H9 (cell line): ENCODE measurements at regions not wholly inside any gene's neighbourhood (a gene's known extent, or its start where the extent isn't known, plus 50 kb on each side); places are given as distances from the start of the nearest gene placed in this dataset.

ENCODE experiments used
- DNase-seq: peaks from one replicate; pipeline ENCODE4 v3.0.0-alpha.2; 2017
- H2AFZ ChIP-seq: one replicate; pipeline ENCODE4 v1.6.1; 2013; ENCODE audit warnings: mild to moderate bottlenecking, low read length, control low read depth, moderate library complexity
- H2AK5ac ChIP-seq: 2 replicates; pipeline ENCODE4 v1.6.1; 2013; ENCODE audit warnings: low read length, control low read depth, mixed read lengths; ENCODE audit not compliant: insufficient read length
- H2BK120ac ChIP-seq: one replicate; pipeline ENCODE4 v1.6.1; 2013; ENCODE audit warnings: low read depth, mild to moderate bottlenecking, low read length, control low read depth, inconsistent platforms; ENCODE audit not compliant: poor library complexity, severe bottlenecking
- H2BK12ac ChIP-seq: 2 replicates; pipeline ENCODE4 v1.6.1; 2013; ENCODE audit warnings: low read length, control low read depth, mixed read lengths, low read depth; ENCODE audit not compliant: insufficient read length
- H2BK15ac ChIP-seq: 2 replicates; pipeline ENCODE4 v1.6.1; 2013; ENCODE audit warnings: low read depth, low read length, control low read depth
- H2BK20ac ChIP-seq: one replicate; pipeline ENCODE4 v1.6.1; 2013; ENCODE audit warnings: low read depth, mild to moderate bottlenecking, low read length, control low read depth, inconsistent platforms; ENCODE audit not compliant: poor library complexity, severe bottlenecking
- H2BK5ac ChIP-seq: 2 replicates; pipeline ENCODE4 v1.6.1; 2013; ENCODE audit warnings: low read length, control low read depth, mixed read lengths; ENCODE audit not compliant: insufficient read length
- H3K14ac ChIP-seq: 2 replicates; pipeline ENCODE4 v1.6.1; 2013; ENCODE audit warnings: low read length, control low read depth; ENCODE audit not compliant: insufficient read depth
- H3K18ac ChIP-seq: 2 replicates; pipeline ENCODE4 v1.6.1; 2013; ENCODE audit warnings: low read depth, mild to moderate bottlenecking, mixed read lengths, low read length, control low read depth; ENCODE audit not compliant: insufficient read length
- H3K23ac ChIP-seq: 2 replicates; pipeline ENCODE4 v1.6.1; 2013; ENCODE audit warnings: low read length, control low read depth, mixed read lengths, low read depth; ENCODE audit not compliant: insufficient read length
- H3K23me2 ChIP-seq: 2 replicates; pipeline ENCODE4 v1.6.1; 2013; ENCODE audit warnings: low read depth, mild to moderate bottlenecking, mixed read lengths, low read length, control low read depth; ENCODE audit not compliant: insufficient read length, poor library complexity, severe bottlenecking
- H3K27ac ChIP-seq: 2 replicates; pipeline ENCODE4 v1.5.1; 2013; ENCODE audit warnings: low read length, control low read depth, mixed read lengths, low read depth; ENCODE audit not compliant: insufficient read length
- H3K27me3 ChIP-seq: 2 replicates; pipeline ENCODE4 v1.6.1; 2013; ENCODE audit warnings: low read length, control low read depth, inconsistent platforms; ENCODE audit not compliant: insufficient read depth
- H3K4ac ChIP-seq: 2 replicates; pipeline ENCODE4 v1.6.1; 2013; ENCODE audit warnings: low read depth, mild to moderate bottlenecking, control low read depth, inconsistent platforms, low read length, moderate library complexity
- H3K4me1 ChIP-seq: 2 replicates; pipeline ENCODE4 v1.6.1; 2013; ENCODE audit warnings: low read length, control low read depth, inconsistent platforms; ENCODE audit not compliant: insufficient read depth
- H3K4me2 ChIP-seq: 2 replicates; pipeline ENCODE4 v1.6.1; 2013; ENCODE audit warnings: low read length, control low read depth, mixed read lengths; ENCODE audit not compliant: insufficient read length, insufficient read depth
- H3K56ac ChIP-seq: 2 replicates; pipeline ENCODE4 v1.6.1; 2013; ENCODE audit warnings: low read depth, mild to moderate bottlenecking, mixed read lengths, low read length, control low read depth; ENCODE audit not compliant: insufficient read length
- H3K79me1 ChIP-seq: 2 replicates; pipeline ENCODE4 v1.6.1; 2013; ENCODE audit warnings: low read depth, mild to moderate bottlenecking, moderate library complexity, low read length, control low read depth, inconsistent platforms; ENCODE audit not compliant: insufficient read depth, poor library complexity, severe bottlenecking
- H3K79me2 ChIP-seq: 2 replicates; pipeline ENCODE4 v1.6.1; 2013; ENCODE audit warnings: low read length, control low read depth, inconsistent platforms; ENCODE audit not compliant: insufficient read depth
- H3K9ac ChIP-seq: 2 replicates; pipeline ENCODE4 v1.6.1; 2013; ENCODE audit warnings: low read length, control low read depth, mixed read lengths; ENCODE audit not compliant: insufficient read length; ENCODE audit errors: extremely low read depth
- H3K9me3 ChIP-seq: one replicate; pipeline ENCODE4 v1.6.1; 2013; ENCODE audit warnings: low read depth, low read length, inconsistent platforms; ENCODE audit not compliant: control insufficient read depth
- H3T11ph ChIP-seq: one replicate; pipeline ENCODE4 v1.6.1; 2013; ENCODE audit warnings: mild to moderate bottlenecking, low read length, control low read depth, inconsistent platforms
- H4K20me1 ChIP-seq: one replicate; pipeline ENCODE4 v1.6.1; 2013; ENCODE audit not compliant: control insufficient read depth, insufficient read length, insufficient read depth
- H4K5ac ChIP-seq: 2 replicates; pipeline ENCODE4 v1.6.1; 2013; ENCODE audit warnings: low read depth, mild to moderate bottlenecking, mixed read lengths, low read length, control low read depth; ENCODE audit not compliant: insufficient read length
- H4K8ac ChIP-seq: replicated peaks from 2 replicates; pipeline ENCODE4 v1.6.1; 2013; ENCODE audit warnings: low read length, control low read depth, mixed read lengths, low read depth; ENCODE audit not compliant: insufficient read length
- H4K91ac ChIP-seq: 2 replicates; pipeline ENCODE4 v1.6.1; 2013; ENCODE audit warnings: low read depth, mild to moderate bottlenecking, moderate library complexity, mixed read lengths, low read length, control low read depth; ENCODE audit not compliant: insufficient read length
- H3K27ac Mint-ChIP-seq, 3 experiments: 2 replicates in 2 of 3; 3 replicates in 1 of 3; pipeline ENCODE4 v1.8.0; 2020 to 2021; ENCODE audit warnings: mixed read lengths in 3 of 3, mild to moderate bottlenecking in 1 of 3, moderate library complexity in 1 of 3
- H3K27me3 Mint-ChIP-seq: 2 replicates; pipeline ENCODE4 v1.8.0; 2021; ENCODE audit warnings: low read depth, mild to moderate bottlenecking, moderate library complexity, mixed read lengths
- H3K36me3 Mint-ChIP-seq, 3 experiments: 2 replicates in 2 of 3; 3 replicates in 1 of 3; pipeline ENCODE4 v1.8.0; 2020 to 2021; ENCODE audit warnings: low read depth in 3 of 3, mixed read lengths in 3 of 3; ENCODE audit not compliant: insufficient read depth in 1 of 3
- H3K4me1 Mint-ChIP-seq, 2 experiments: 2 replicates each; pipeline ENCODE4 v1.8.0; 2020; ENCODE audit warnings: mixed read lengths in 2 of 2
- H3K4me3 Mint-ChIP-seq, 2 experiments: 2 replicates in 1 of 2; 3 replicates in 1 of 2; pipeline ENCODE4 v1.8.0; 2020 to 2021; ENCODE audit warnings: mild to moderate bottlenecking in 2 of 2, mixed read lengths in 2 of 2, moderate library complexity in 1 of 2
- H3K9me3 Mint-ChIP-seq, 2 experiments: 2 replicates in 1 of 2; 3 replicates in 1 of 2; pipeline ENCODE4 v1.8.0; 2020; ENCODE audit warnings: mild to moderate bottlenecking in 2 of 2, mixed read lengths in 2 of 2, moderate library complexity in 1 of 2
- CTCF ChIP-seq: fragments of 200-600 bp; sonication (generic); conservative IDR thresholded peaks from 3 replicates; pipeline ENCODE4 v1.8.0; 2021; ENCODE audit warnings: antibody characterized with exemption, mild to moderate bottlenecking

GRCh38 chr11:112861356-112861755 is 99.9 kb upstream of the NCAM1 start:
- H3K9me3 Mint-ChIP-seq, result peaks cover 6 to 17% of the 10 kb centered on the region in 2 experiments; a peak in 4 of 5 replicates
- Histone ChIP-seq H2BK12ac (no peak overlapping the region), H4K20me1 (no peaks in the 10 kb centered on the region), H3T11ph (no peak overlapping the region), H3K27ac (no peak overlapping the region), H2AK5ac (no peak overlapping the region), H3K4ac (no peak overlapping the region), H2AFZ (no peak overlapping the region), H3K4me1 (no peaks in the 10 kb centered on the region), H3K14ac (no peak overlapping the region), H3K56ac (no peak overlapping the region), H2BK20ac (no peak overlapping the region), H3K23me2 (no peaks in the 10 kb centered on the region), H2BK5ac (no peak overlapping the region), H2BK15ac (no peak overlapping the region), H3K9me3 (no peaks in the 10 kb centered on the region), H3K4me2 (no peak overlapping the region), H3K23ac (no peak overlapping the region), H2BK120ac (no peak overlapping the region), H3K18ac (no peak overlapping the region), H3K79me1 (no peaks in the 10 kb centered on the region), H3K9ac (no peak overlapping the region), H3K79me2 (no peaks in the 10 kb centered on the region), H4K91ac (no peak overlapping the region), H4K5ac (no peak overlapping the region), H3K27me3 (no peaks in the 10 kb centered on the region), H4K8ac (no peak overlapping the region)
- H3K27ac Mint-ChIP-seq, result no peak overlapping the region
- peaks cover 1 to 6% (median 2%) of the 10 kb centered on the region in 3 experiments; a peak in 1 of 7 replicates for H3K36me3 Mint-ChIP-seq
- DNase-seq, result no peak
- H3K4me3 Mint-ChIP-seq, result no peak overlapping the region
- TF ChIP-seq CTCF, result no peak
- H3K27me3 Mint-ChIP-seq, result peaks cover 2% of the 10 kb centered on the region
- H3K4me1 Mint-ChIP-seq, result peaks cover 13 to 15% of the 10 kb centered on the region in 2 experiments
